A673 (cell line): ENCODE measurements at regions not wholly inside any gene's neighbourhood (a gene's known extent, or its start where the extent isn't known, plus 50 kb on each side); places are given as distances from the start of the nearest gene placed in this dataset.

Experiments used
- BruUV-seq: library from RNA; stranded (reverse); fragments of 400-500 nt; replicated peaks from 2 replicates; lab custom pipeline; 2021; lab: Mats Ljungman, UMichigan
- CTCF ChIA-PET: fragments of 300-600 bp; sonication (Branson Sonifier 250); formaldehyde crosslinking; loops from one replicate; lab custom pipeline; 2022; ENCODE audit warnings: antibody characterized with exemption; lab: Charles Lee
- POLR2A ChIA-PET: fragments of 300-600 bp; sonication (Branson Sonifier 250); formaldehyde crosslinking; loops from one replicate; lab custom pipeline; 2022; ENCODE audit warnings: antibody characterized with exemption; ENCODE audit not compliant: low non-redundant PET; lab: Charles Lee
- DNase-seq: peaks from one replicate; pipeline ENCODE4 v3.0.0-alpha.2; 2015; ENCODE audit warnings: low spot score
- H3K27ac ChIP-seq: fragments of 200-600 bp; sonication (generic); 2 replicates; pipeline ENCODE4 v1.5.1; 2016; ENCODE audit warnings: mixed run types, low read depth, mild to moderate bottlenecking, mixed read lengths, antibody characterized with exemption, low read length; ENCODE audit not compliant: poor library complexity, severe bottlenecking
- H3K27me3 ChIP-seq: fragments of 200-600 bp; sonication (generic); replicated peaks from 2 replicates; pipeline ENCODE4 v1.6.1; 2017; ENCODE audit warnings: mixed run types, low read depth, mild to moderate bottlenecking, mixed read lengths, antibody characterized with exemption, low read length; ENCODE audit not compliant: insufficient read depth, poor library complexity
- H3K36me3 ChIP-seq: fragments of 200-600 bp; sonication (generic); 2 replicates; pipeline ENCODE4 v1.6.1; 2016; ENCODE audit warnings: mixed run types, mild to moderate bottlenecking, mixed read lengths, antibody characterized with exemption, low read length; ENCODE audit not compliant: insufficient read depth, poor library complexity, severe bottlenecking
- H3K4me1 ChIP-seq: fragments of 200-600 bp; sonication (generic); 2 replicates; pipeline ENCODE4 v1.6.1; 2017; ENCODE audit warnings: mixed run types, mild to moderate bottlenecking, mixed read lengths, antibody characterized with exemption, low read length; ENCODE audit not compliant: insufficient read depth, poor library complexity, severe bottlenecking
- H3K4me3 ChIP-seq: fragments of 200-600 bp; sonication (generic); 2 replicates; pipeline ENCODE4 v1.5.1; 2016; ENCODE audit warnings: low read depth, mixed run types, mild to moderate bottlenecking, mixed read lengths, low read length; ENCODE audit not compliant: poor library complexity, severe bottlenecking
- H3K9me3 ChIP-seq: fragments of 200-600 bp; sonication (generic); 2 replicates; pipeline ENCODE4 v1.6.1; 2016; ENCODE audit warnings: mixed run types, low read depth, mild to moderate bottlenecking, mixed read lengths, antibody characterized with exemption, low read length; ENCODE audit not compliant: poor library complexity, severe bottlenecking
- CTCF ChIP-seq: fragments of 300-800, 200-600 bp; sonication (generic); conservative IDR thresholded peaks from 2 replicates; pipeline ENCODE4 v1.5.1; 2017; ENCODE audit warnings: low read depth, mild to moderate bottlenecking, antibody characterized with exemption, low read length, moderate library complexity, mixed read lengths
- EZH2 ChIP-seq: fragments of 200-600 bp; sonication (generic); IDR thresholded peaks from 2 replicates; pipeline ENCODE4 v1.6.1; 2017; ENCODE audit warnings: borderline replicate concordance, low read depth, mild to moderate bottlenecking, mixed read lengths, antibody characterized with exemption, low read length; ENCODE audit not compliant: poor library complexity, severe bottlenecking
- intact Hi-C: fragments of 100-400 bp; cut with micrococcal nuclease; formaldehyde crosslinking; loops from one replicate; pipeline ENCODE4 v1.10.0; 2022; ENCODE audit not compliant: unreplicated experiment

DNA sequence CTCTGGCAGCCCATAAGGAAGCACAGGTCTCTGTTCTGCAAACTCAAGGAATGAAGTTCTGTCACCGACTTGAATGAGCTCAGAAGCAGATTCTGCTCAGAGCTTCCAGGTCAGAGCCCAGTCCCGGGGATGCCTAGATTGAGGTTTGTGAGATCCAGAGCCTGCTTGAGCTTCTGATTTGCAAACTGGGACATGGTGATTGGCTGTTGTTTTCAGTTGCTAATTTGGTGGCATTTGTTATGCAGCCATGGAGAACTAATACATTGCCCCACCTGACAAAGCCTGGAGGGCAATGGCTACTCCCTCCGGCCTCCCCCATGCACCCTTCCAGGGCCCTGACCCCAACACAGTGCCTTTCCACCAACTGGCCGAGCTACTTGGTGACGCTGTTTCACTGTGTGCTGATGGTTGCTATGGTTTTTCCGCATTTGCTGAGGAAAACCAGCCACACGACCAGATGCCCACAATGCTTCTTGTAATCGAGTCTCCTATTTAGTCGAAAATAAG is 379.5 kb upstream of the ATP10A start:
- intact Hi-C loops: no loop called here
- TF ChIP-seq CTCF (no peak), EZH2 (no peak)
- Histone ChIP-seq H3K9me3 (peaks cover 35% of the 10 kb centered on the region), H3K27me3 (no peaks in the 10 kb centered on the region), H3K4me3 (no peak overlapping the region), H3K4me1 (no peaks in the 10 kb centered on the region), H3K27ac (no peak overlapping the region), H3K36me3 (no peaks in the 10 kb centered on the region)
- no TSS peak for BruUV-seq
- POLR2A ChIA-PET: no interaction called here
- DNase-seq: no peak
- CTCF ChIA-PET: no interaction called here

DNA sequence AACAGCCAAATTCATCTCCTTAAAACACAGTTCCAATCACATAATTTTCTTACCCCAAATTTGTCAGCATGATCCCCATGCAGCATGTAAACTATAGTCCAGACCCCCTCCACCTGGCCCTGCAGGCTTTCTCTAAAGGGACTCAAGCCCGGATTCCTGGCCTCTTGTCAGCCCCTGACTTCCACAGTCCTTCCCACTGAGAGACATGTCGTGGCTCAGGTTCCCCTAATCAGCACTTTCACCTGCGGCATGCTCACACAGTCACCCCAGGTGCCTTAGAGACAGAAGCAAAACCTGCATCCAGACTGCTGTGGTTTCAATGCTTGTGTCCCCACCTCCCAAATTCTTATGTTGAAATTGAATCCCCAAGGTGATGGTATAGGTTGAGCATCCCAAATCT is 372.7 kb upstream of the ATP10A start:
- POLR2A ChIA-PET: no interaction called here
- DNase-seq: no peak

DNA sequence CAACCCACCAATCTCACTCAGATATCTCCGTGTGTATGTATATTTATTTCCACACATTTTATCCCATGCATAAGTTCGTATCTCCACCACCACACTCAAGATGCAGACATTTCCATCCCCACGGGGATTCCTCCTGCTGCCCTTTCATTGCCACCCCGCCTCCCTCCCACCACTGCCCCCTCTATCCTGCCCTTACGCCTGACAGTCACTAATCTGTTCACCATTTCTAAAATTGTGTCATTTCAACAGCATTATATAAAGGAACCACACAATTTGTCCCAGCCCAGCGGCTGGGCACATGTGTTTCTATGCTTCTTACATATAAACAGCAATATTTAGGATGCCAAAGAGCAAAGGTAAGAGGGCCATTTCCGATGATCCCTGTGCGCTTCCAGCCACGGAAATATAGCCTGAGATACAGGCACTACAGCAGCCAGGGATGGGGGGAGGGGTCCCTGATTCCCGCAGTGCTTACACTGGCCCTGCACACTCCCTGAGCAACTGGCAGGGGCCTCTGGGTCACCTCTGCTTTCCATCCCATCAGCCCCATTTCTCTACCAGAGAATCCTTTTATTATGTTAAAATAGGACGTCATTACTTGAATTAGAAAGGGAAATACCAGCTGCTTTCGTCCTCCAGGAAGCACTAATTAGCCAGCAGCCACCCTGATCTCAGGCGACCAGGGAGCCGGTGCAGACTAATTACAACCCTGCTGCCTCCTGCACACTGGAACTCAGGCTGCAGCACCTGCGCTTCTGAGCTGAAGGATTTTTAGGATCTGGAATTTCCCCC is 372.0 kb upstream of the ATP10A start:
- BruUV-seq: no TSS peak
- TF ChIP-seq EZH2 (no peak), CTCF (no peak)
- intact Hi-C loops: no loop called here
- ChIA-PET CTCF (no interaction called here), POLR2A (no interaction called here)
- Histone ChIP-seq H3K27me3 (no peaks in the 10 kb centered on the region), H3K9me3 (peaks cover 68% of the 10 kb centered on the region), H3K4me1 (no peaks in the 10 kb centered on the region), H3K36me3 (no peaks in the 10 kb centered on the region), H3K4me3 (no peak overlapping the region), H3K27ac (no peak overlapping the region)
- no peak for DNase-seq

More for the DNA sequence above, 372.7 kb upstream of the ATP10A start:
- H3K27ac ChIP-seq: no peak overlapping the region
- no peaks in the 10 kb centered on the region for H3K4me1 ChIP-seq
- H3K9me3 ChIP-seq: peaks cover 64% of the 10 kb centered on the region
- H3K36me3 ChIP-seq: no peaks in the 10 kb centered on the region
- intact Hi-C loops: no loop called here
- no peaks in the 10 kb centered on the region for H3K27me3 ChIP-seq
- no TSS peak for BruUV-seq
- CTCF ChIA-PET: no interaction called here
- no peak overlapping the region for H3K4me3 ChIP-seq
- TF ChIP-seq EZH2 (no peak), CTCF (no peak)
